T47D (cell line): ENCODE measurements at regions not wholly inside any gene's neighbourhood (a gene's known extent, or its start where the extent isn't known, plus 50 kb on each side); places are given as distances from the start of the nearest gene placed in this dataset.

Experiments used
- DNase-seq, 2 experiments: peaks; one replicate each; pipeline versions ENCODE4 v3.0.0 to v3.0.0-alpha.2; 2011 to 2012; ENCODE audit warnings: low read depth in 1 of 2, low spot score in 1 of 2
- JUND ChIP-seq: IDR thresholded peaks from 2 replicates; pipeline ENCODE4 v1.6.1; 2012; ENCODE audit warnings: low read depth
- in situ Hi-C: cut with HindIII; loops from 2 replicates; pipeline ENCODE4 v1.10.0; 2016; ENCODE audit warnings: low sequenced_read_pairs, low pct_unique_long_range_greater_than_20kb

GRCh38 chr13:30359991-30360390, 52.6 kb upstream of the KATNAL1 start:
- no peak for TF ChIP-seq JUND
- in situ Hi-C loops = no loop called here
- DNase-seq = no peak

GRCh38 chr13:30360586-30360985, 53.2 kb upstream of the KATNAL1 start:
- no peak for DNase-seq
- in situ Hi-C loops = no loop called here
- no peak for TF ChIP-seq JUND

GRCh38 chr13:30362005-30362788, 54.8 kb upstream of the KATNAL1 start:
- DNase-seq = no peak
- in situ Hi-C loops = no loop called here
- TF ChIP-seq JUND = no peak

GRCh38 chr13:30362869-30363268, 55.5 kb upstream of the KATNAL1 start:
- DNase-seq = no peak
- no peak for TF ChIP-seq JUND
- in situ Hi-C loops = no loop called here

GRCh38 chr13:30363725-30364124, 56.4 kb upstream of the KATNAL1 start:
- no peak for DNase-seq
- in situ Hi-C loops = no loop called here
- TF ChIP-seq JUND = no peak

- no peak for TF ChIP-seq JUND
- in situ Hi-C loops = no loop called here
These were observed 56.8 kb upstream of the KATNAL1 start for GRCh38 chr13:30364133-30364532.

GRCh38 chr13:30364876-30365275, 57.4 kb upstream of the UBE2L5 start:
- TF ChIP-seq JUND = no peak
- no peak for DNase-seq
- in situ Hi-C loops = no loop called here

More at GRCh38 chr13:30364133-30364532, 56.8 kb upstream of the KATNAL1 start:
- DNase-seq = no peak

GRCh38 chr13:30366088-30366487, 56.2 kb upstream of the UBE2L5 start:
- TF ChIP-seq JUND = no peak
- in situ Hi-C loops = no loop called here
- no peak for DNase-seq

GRCh38 chr13:30367296-30367695, 55.0 kb upstream of the UBE2L5 start:
- DNase-seq = no peak
- no peak for TF ChIP-seq JUND
- in situ Hi-C loops = no loop called here

GRCh38 chr13:30370146-30370545, 52.1 kb upstream of the UBE2L5 start:
- in situ Hi-C loops = no loop called here
- DNase-seq = no peak
- TF ChIP-seq JUND = no peak

- in situ Hi-C loops = no loop called here
- no peak for TF ChIP-seq JUND
- DNase-seq = no peak
These were observed 51.3 kb upstream of the UBE2L5 start for GRCh38 chr13:30370916-30371521.

GRCh38 chr13:30371649-30372265, 50.5 kb upstream of the UBE2L5 start:
- no peak for TF ChIP-seq JUND
- DNase-seq = peak in 1 of 2 experiments; percentile 12

More at GRCh38 chr13:30371649-30372265, 50.5 kb upstream of the UBE2L5 start:
- in situ Hi-C loops = no loop called here
